SK-N-SH treated with all-trans-retinoic acid at 6 μM for 48 hours (cell line): ENCODE measurements at regions not wholly inside any gene's neighbourhood (a gene's known extent, or its start where the extent isn't known, plus 50 kb on each side); places are given as distances from the start of the nearest gene placed in this dataset.

ENCODE experiments used
- ATAC-seq: fragments of 200-7000 bp; cut with Tn5 transposase; 3 replicates; pipeline ENCODE4 v1.9.1; 2020; ENCODE audit warnings: mild to moderate bottlenecking, moderate library complexity
- ARNTL ChIP-seq: fragments of 450-650 bp; formaldehyde crosslinking; IDR thresholded peaks from 2 replicates; pipeline ENCODE4 v1.5.0; 2020; ENCODE audit warnings: low read depth, mild to moderate bottlenecking, moderate library complexity, borderline replicate concordance
- BACH2 ChIP-seq: fragments of 250-450 bp; sonication (Bioruptor Pico); IDR thresholded peaks from 2 replicates; pipeline ENCODE4 v1.9.0; 2021; ENCODE audit warnings: mild to moderate bottlenecking, borderline replicate concordance
- CSDC2 ChIP-seq: fragments of 250-450 bp; sonication (Bioruptor Pico); IDR thresholded peaks from 2 replicates; pipeline ENCODE4 v1.5.0; 2020; ENCODE audit warnings: mild to moderate bottlenecking, moderate library complexity
- CSRNP3 ChIP-seq: fragments of 250-450 bp; sonication (Bioruptor Pico); IDR thresholded peaks from 2 replicates; pipeline ENCODE4 v1.5.1; 2021; ENCODE audit warnings: mild to moderate bottlenecking, moderate library complexity
- ESRRG ChIP-seq: fragments of 250-450 bp; sonication (Bioruptor Pico); IDR thresholded peaks from 2 replicates; pipeline ENCODE4 v1.6.1; 2021; ENCODE audit warnings: mild to moderate bottlenecking
- GLIS3 ChIP-seq: fragments of 250-450 bp; sonication (Bioruptor Pico); IDR thresholded peaks from 2 replicates; pipeline ENCODE4 v1.5.0; 2020; ENCODE audit warnings: mild to moderate bottlenecking, moderate library complexity
- ISL1 ChIP-seq: fragments of 250-450 bp; sonication (Bioruptor Pico); IDR thresholded peaks from 2 replicates; pipeline ENCODE4 v2.1.2; 2022; ENCODE audit warnings: mild to moderate bottlenecking, moderate library complexity
- OSR1 ChIP-seq: fragments of 250-450 bp; sonication (Bioruptor Pico); IDR thresholded peaks from 2 replicates; pipeline ENCODE4 v1.8.0; 2022; ENCODE audit warnings: moderate library complexity, mild to moderate bottlenecking, inconsistent platforms
- POU6F1 ChIP-seq: fragments of 250-450 bp; sonication (Bioruptor Pico); IDR thresholded peaks from 2 replicates; pipeline ENCODE4 v1.8.0; 2021; ENCODE audit warnings: low read depth, mild to moderate bottlenecking, moderate library complexity, borderline replicate concordance
- PPARA ChIP-seq: fragments of 250-450 bp; sonication (Bioruptor Pico); IDR thresholded peaks from 2 replicates; pipeline ENCODE4 v1.5.0; 2020; ENCODE audit warnings: mild to moderate bottlenecking, borderline replicate concordance
- RARB ChIP-seq: fragments of 250-450 bp; sonication (Bioruptor Pico); IDR thresholded peaks from 2 replicates; pipeline ENCODE4 v1.8.0; 2021; ENCODE audit warnings: mild to moderate bottlenecking, moderate library complexity
- TCF4 ChIP-seq: fragments of 250-450 bp; sonication (Bioruptor Pico); IDR thresholded peaks from 2 replicates; pipeline ENCODE4 v1.8.0; 2021; ENCODE audit warnings: mild to moderate bottlenecking, moderate library complexity, borderline replicate concordance
- TOX ChIP-seq: fragments of 250-450 bp; sonication (Bioruptor Pico); IDR thresholded peaks from 2 replicates; pipeline ENCODE4 v1.8.0; 2021; ENCODE audit warnings: mild to moderate bottlenecking, moderate library complexity, borderline replicate concordance
- TSHZ2 ChIP-seq: fragments of 250-450 bp; sonication (Bioruptor Pico); IDR thresholded peaks from 2 replicates; pipeline ENCODE4 v1.5.0; 2020; ENCODE audit warnings: mild to moderate bottlenecking, moderate library complexity
- ZC3H10 ChIP-seq: fragments of 250-450 bp; sonication (Bioruptor Pico); IDR thresholded peaks from 2 replicates; pipeline ENCODE4 v1.5.1; 2021; ENCODE audit warnings: mild to moderate bottlenecking, moderate library complexity
- ZFP3 ChIP-seq: fragments of 250-450 bp; sonication (Bioruptor Pico); IDR thresholded peaks from 2 replicates; pipeline ENCODE4 v1.5.0; 2020; ENCODE audit warnings: mild to moderate bottlenecking, moderate library complexity
- ZNF565 ChIP-seq: fragments of 450-650 bp; formaldehyde crosslinking; conservative IDR thresholded peaks from 2 replicates; pipeline ENCODE4 v1.5.0; 2020; ENCODE audit warnings: low read depth, mild to moderate bottlenecking, moderate library complexity
- ZNF70 ChIP-seq: fragments of 450-650 bp; formaldehyde crosslinking; IDR thresholded peaks from 2 replicates; pipeline ENCODE4 v1.5.0; 2020; ENCODE audit warnings: mild to moderate bottlenecking, moderate library complexity
- ZNF8 ChIP-seq: fragments of 450-650 bp; formaldehyde crosslinking; IDR thresholded peaks from 2 replicates; pipeline ENCODE4 v1.5.0; 2020; ENCODE audit warnings: mild to moderate bottlenecking, moderate library complexity
- TF ChIP-seq, protein P1 (sequence below): fragments of 250-450 bp; sonication (Bioruptor Pico); IDR thresholded peaks from 2 replicates; pipeline ENCODE4 v1.8.0; 2020; ENCODE audit warnings: mild to moderate bottlenecking, moderate library complexity, borderline replicate concordance
- TF ChIP-seq, protein P2 (sequence below): fragments of 250-450 bp; sonication (Bioruptor Pico); IDR thresholded peaks from 2 replicates; pipeline ENCODE4 v1.5.1; 2020; ENCODE audit warnings: low read depth, mild to moderate bottlenecking, moderate library complexity

DNA sequence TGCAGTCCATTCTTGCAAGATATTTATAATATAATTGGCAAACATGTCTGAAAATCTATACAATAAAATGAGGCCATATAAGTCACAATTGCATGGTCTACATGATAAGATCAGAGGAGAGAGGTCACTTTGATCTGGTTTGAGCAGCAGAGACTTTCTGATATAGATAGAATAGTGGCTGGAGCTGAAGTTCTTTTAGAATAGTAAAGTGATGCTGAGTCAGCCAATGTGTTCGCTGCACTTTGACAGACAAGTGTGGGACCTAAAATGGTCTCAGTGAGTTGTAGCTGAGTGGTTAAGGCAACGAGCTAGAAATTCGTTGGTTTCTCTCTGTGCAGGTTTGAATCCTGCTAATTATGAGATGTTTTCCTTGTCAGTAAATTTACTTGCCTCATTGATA lies 257.0 kb upstream of the C11orf87 start (continued):
- no peak for TF ChIP-seq TSHZ2 (CRISPR knock-in tag)
- TF ChIP-seq, protein P1, sequence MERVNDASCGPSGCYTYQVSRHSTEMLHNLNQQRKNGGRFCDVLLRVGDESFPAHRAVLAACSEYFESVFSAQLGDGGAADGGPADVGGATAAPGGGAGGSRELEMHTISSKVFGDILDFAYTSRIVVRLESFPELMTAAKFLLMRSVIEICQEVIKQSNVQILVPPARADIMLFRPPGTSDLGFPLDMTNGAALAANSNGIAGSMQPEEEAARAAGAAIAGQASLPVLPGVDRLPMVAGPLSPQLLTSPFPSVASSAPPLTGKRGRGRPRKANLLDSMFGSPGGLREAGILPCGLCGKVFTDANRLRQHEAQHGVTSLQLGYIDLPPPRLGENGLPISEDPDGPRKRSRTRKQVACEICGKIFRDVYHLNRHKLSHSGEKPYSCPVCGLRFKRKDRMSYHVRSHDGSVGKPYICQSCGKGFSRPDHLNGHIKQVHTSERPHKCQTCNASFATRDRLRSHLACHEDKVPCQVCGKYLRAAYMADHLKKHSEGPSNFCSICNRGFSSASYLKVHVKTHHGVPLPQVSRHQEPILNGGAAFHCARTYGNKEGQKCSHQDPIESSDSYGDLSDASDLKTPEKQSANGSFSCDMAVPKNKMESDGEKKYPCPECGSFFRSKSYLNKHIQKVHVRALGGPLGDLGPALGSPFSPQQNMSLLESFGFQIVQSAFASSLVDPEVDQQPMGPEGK (CRISPR knock-in tag): no peak

DNA sequence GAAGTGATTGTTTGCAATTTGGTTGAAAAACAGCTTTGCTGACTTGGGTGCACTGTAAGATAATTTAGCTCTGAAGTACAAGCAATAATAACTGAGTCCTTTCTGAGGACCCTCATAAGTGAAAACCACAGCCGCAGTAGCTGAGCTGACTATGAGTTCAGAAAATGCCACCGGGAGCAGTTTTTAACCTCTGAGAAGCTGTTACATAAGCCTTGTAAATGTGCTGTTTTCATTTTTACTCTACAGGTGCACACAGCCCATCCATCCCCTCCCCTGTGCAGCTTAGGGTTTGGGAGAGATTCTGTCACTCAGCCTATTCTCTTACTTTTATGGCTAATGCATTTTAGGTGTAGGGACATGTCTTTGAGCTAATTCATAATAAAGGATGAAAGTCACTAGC lies 255.5 kb upstream of the C11orf87 start:
- ATAC-seq: no peak
- no peak for TF ChIP-seq ZNF8 (CRISPR knock-in tag)
- no peak for TF ChIP-seq GLIS3 (CRISPR knock-in tag)
- no peak for TF ChIP-seq ZNF70 (CRISPR knock-in tag)
- no peak for TF ChIP-seq ZFP3
- TF ChIP-seq ISL1 (CRISPR knock-in tag): no peak
- TF ChIP-seq ESRRG: no peak
- no peak for TF ChIP-seq RARB
- TF ChIP-seq TCF4 (CRISPR knock-in tag): no peak
- TF ChIP-seq CSDC2 (CRISPR knock-in tag): no peak
- no peak for TF ChIP-seq TOX (CRISPR knock-in tag)
- TF ChIP-seq ZNF565: no peak
- TF ChIP-seq, protein P1 (CRISPR knock-in tag): no peak
- TF ChIP-seq OSR1 (CRISPR knock-in tag): no peak
- TF ChIP-seq PPARA (CRISPR knock-in tag): no peak
- TF ChIP-seq TSHZ2 (CRISPR knock-in tag): no peak
- TF ChIP-seq ZC3H10 (CRISPR knock-in tag): no peak
- no peak for TF ChIP-seq BACH2 (CRISPR knock-in tag)
- no peak for TF ChIP-seq ARNTL (CRISPR knock-in tag)
- TF ChIP-seq, protein P2, sequence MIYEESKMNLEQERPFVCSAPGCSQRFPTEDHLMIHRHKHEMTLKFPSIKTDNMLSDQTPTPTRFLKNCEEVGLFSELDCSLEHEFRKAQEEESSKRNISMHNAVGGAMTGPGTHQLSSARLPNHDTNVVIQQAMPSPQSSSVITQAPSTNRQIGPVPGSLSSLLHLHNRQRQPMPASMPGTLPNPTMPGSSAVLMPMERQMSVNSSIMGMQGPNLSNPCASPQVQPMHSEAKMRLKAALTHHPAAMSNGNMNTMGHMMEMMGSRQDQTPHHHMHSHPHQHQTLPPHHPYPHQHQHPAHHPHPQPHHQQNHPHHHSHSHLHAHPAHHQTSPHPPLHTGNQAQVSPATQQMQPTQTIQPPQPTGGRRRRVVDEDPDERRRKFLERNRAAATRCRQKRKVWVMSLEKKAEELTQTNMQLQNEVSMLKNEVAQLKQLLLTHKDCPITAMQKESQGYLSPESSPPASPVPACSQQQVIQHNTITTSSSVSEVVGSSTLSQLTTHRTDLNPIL: no peak

DNA sequence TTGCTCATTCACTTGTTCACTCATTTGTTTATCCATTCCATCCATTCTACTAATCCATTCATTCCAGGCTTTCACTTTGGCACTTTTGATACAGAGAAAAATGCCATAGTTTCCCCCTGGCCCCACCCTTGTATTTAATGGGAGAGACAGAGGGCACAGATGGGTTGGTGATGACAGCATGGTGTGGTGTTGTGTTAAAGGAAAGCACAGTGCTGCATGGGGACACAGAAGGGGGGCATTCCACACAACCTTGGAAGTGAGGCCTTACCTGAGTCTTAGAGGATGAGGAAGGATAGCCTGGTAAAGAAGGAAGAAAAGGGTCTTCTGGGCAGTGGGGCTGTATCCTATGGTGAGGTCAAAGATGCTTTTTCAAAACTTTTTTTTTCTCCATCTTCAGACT lies 248.5 kb upstream of the C11orf87 start:
- ATAC-seq: no peak
- TF ChIP-seq, protein P2: no peak
- TF ChIP-seq ZNF8 (CRISPR knock-in tag) (no peak), POU6F1 (CRISPR knock-in tag) (no peak), TCF4 (CRISPR knock-in tag) (no peak), CSRNP3 (CRISPR knock-in tag) (no peak), PPARA (CRISPR knock-in tag) (no peak), ZFP3 (no peak), OSR1 (CRISPR knock-in tag) (no peak), ISL1 (CRISPR knock-in tag) (no peak)
